HUES64 (cell line): ENCODE measurements at regions not wholly inside any gene's neighbourhood (a gene's known extent, or its start where the extent isn't known, plus 50 kb on each side); places are given as distances from the start of the nearest gene placed in this dataset.

Experiments
- H3K27ac ChIP-seq: 2 replicates; pipeline ENCODE4 v1.7.0; 2013; ENCODE audit warnings: low read depth, low read length, inconsistent platforms
- H3K27me3 ChIP-seq: 2 replicates; pipeline ENCODE4 v1.6.1; 2013; ENCODE audit warnings: mild to moderate bottlenecking, low read length; ENCODE audit not compliant: insufficient read depth
- H3K36me3 ChIP-seq: 2 replicates; pipeline ENCODE4 v1.6.1; 2013; ENCODE audit warnings: mild to moderate bottlenecking, low read length; ENCODE audit not compliant: insufficient read depth
- H3K4me1 ChIP-seq: 2 replicates; pipeline ENCODE4 v1.6.1; 2013; ENCODE audit warnings: mild to moderate bottlenecking, low read length, moderate library complexity; ENCODE audit not compliant: insufficient read depth
- H3K4me3 ChIP-seq: 2 replicates; pipeline ENCODE4 v1.5.1; 2013; ENCODE audit warnings: mild to moderate bottlenecking, low read length, moderate library complexity
- H3K9ac ChIP-seq: 2 replicates; pipeline ENCODE4 v1.6.1; 2013; ENCODE audit warnings: mild to moderate bottlenecking, low read depth, low read length
- H3K9me3 ChIP-seq: 2 replicates; pipeline ENCODE4 v1.6.1; 2013; ENCODE audit warnings: low read depth, low read length; ENCODE audit not compliant: insufficient read depth
- WGBS: fragments of 150-250, 120-280 bp; methylation state at CpG from one replicate; pipeline ENCODE4 v1.1.7; 2013; ENCODE audit warnings: missing lambda C conversion rate; 5-methylcytosine and 5-hydroxymethylcytosine counted together

- WGBS, result 82% methylated on average over 3 of the region's 3 CpGs
Observed at GRCh38 chr1:204736836-204737235, 51.3 kb upstream of the LRRN2 start.

GRCh38 chr1:204738506-204738905 is 53.0 kb upstream of the LRRN2 start:
- no CpG with 5 or more reads among the region's 1 CpG for WGBS
- Histone ChIP-seq H3K27me3 (0 out of 2 replicates have a peak, but pooled peaks cover 4% of the 10 kb centered on the region), H3K36me3 (no peaks in the 10 kb centered on the region), H3K27ac (no peak overlapping the region), H3K9me3 (peaks cover 13% of the 10 kb centered on the region), H3K9ac (no peak overlapping the region), H3K4me3 (no peak overlapping the region), H3K4me1 (no peaks in the 10 kb centered on the region)

More at GRCh38 chr1:204736836-204737235, 51.3 kb upstream of the LRRN2 start:
- no peak overlapping the region for H3K9ac ChIP-seq
- H3K27me3 ChIP-seq, result 0 out of 2 replicates have a peak, but pooled peaks cover 4% of the 10 kb centered on the region
- no peak overlapping the region for H3K4me3 ChIP-seq
- H3K9me3 ChIP-seq, result peaks cover 13% of the 10 kb centered on the region
- no peak overlapping the region for H3K27ac ChIP-seq
- H3K4me1 ChIP-seq, result peaks cover 3% of the 10 kb centered on the region; the same call in 1 of the 2 replicates
- H3K36me3 ChIP-seq, result no peaks in the 10 kb centered on the region

GRCh38 chr1:204740354-204740753 is 54.8 kb upstream of the LRRN2 start:
- H3K36me3 ChIP-seq, result no peaks in the 10 kb centered on the region
- no peaks in the 10 kb centered on the region for H3K27me3 ChIP-seq
- H3K4me1 ChIP-seq, result no peaks in the 10 kb centered on the region
- H3K4me3 ChIP-seq, result no peak overlapping the region
- H3K9me3 ChIP-seq, result peaks cover 13% of the 10 kb centered on the region
- no peak overlapping the region for H3K9ac ChIP-seq
- H3K27ac ChIP-seq, result no peak overlapping the region

- no peaks in the 10 kb centered on the region for H3K27me3 ChIP-seq
Observed at GRCh38 chr1:204741440-204741839, 55.9 kb upstream of the LRRN2 start.

GRCh38 chr1:204742676-204743251 is 57.2 kb upstream of the LRRN2 start:
- Histone ChIP-seq H3K27me3 (no peaks in the 10 kb centered on the region), H3K9me3 (peaks cover 13% of the 10 kb centered on the region), H3K36me3 (no peaks in the 10 kb centered on the region), H3K9ac (no peak overlapping the region), H3K4me1 (no peaks in the 10 kb centered on the region), H3K27ac (no peak overlapping the region), H3K4me3 (no peak overlapping the region)
- WGBS, result 90% methylated on average over 8 of the region's 8 CpGs

More at GRCh38 chr1:204741440-204741839, 55.9 kb upstream of the LRRN2 start:
- Histone ChIP-seq H3K9ac (no peak overlapping the region), H3K9me3 (peaks cover 13% of the 10 kb centered on the region), H3K4me3 (no peak overlapping the region), H3K27ac (no peak overlapping the region), H3K36me3 (no peaks in the 10 kb centered on the region), H3K4me1 (no peaks in the 10 kb centered on the region)
- 92% methylated on average over 1 of the region's 1 CpG for WGBS

GRCh38 chr1:204744107-204744779 is 58.7 kb upstream of the LRRN2 start:
- H3K4me3 ChIP-seq, result no peak overlapping the region
- no peak overlapping the region for H3K27ac ChIP-seq
- WGBS, result 93% methylated on average over 7 of the region's 7 CpGs
- no peaks in the 10 kb centered on the region for H3K36me3 ChIP-seq
- H3K4me1 ChIP-seq, result no peaks in the 10 kb centered on the region
- H3K9ac ChIP-seq, result no peak overlapping the region
- no peaks in the 10 kb centered on the region for H3K9me3 ChIP-seq
- H3K27me3 ChIP-seq, result no peaks in the 10 kb centered on the region

- no peaks in the 10 kb centered on the region for H3K36me3 ChIP-seq
- no peak overlapping the region for H3K27ac ChIP-seq
- peaks cover 11% of the 10 kb centered on the region; the same call in 1 of the 2 replicates for H3K4me1 ChIP-seq
- H3K4me3 ChIP-seq, result no peak overlapping the region
- H3K27me3 ChIP-seq, result no peaks in the 10 kb centered on the region
- H3K9me3 ChIP-seq, result no peaks in the 10 kb centered on the region
- H3K9ac ChIP-seq, result no peak overlapping the region
Observed at GRCh38 chr1:204746838-204747442, 61.4 kb upstream of the LRRN2 start.

GRCh38 chr1:204751480-204751879 is 65.9 kb upstream of the LRRN2 start:
- no peak overlapping the region for H3K9ac ChIP-seq
- peaks cover 11% of the 10 kb centered on the region; the same call in 1 of the 2 replicates for H3K4me1 ChIP-seq
- no peaks in the 10 kb centered on the region for H3K36me3 ChIP-seq
- 47% methylated on average over 6 of the region's 6 CpGs for WGBS
- no peaks in the 10 kb centered on the region for H3K9me3 ChIP-seq
- H3K27me3 ChIP-seq, result no peaks in the 10 kb centered on the region
- H3K27ac ChIP-seq, result no peak overlapping the region
- H3K4me3 ChIP-seq, result no peak overlapping the region

- Histone ChIP-seq H3K9ac (no peak overlapping the region), H3K4me3 (no peak overlapping the region), H3K27ac (no peak overlapping the region), H3K9me3 (no peaks in the 10 kb centered on the region), H3K36me3 (no peaks in the 10 kb centered on the region), H3K4me1 (peaks cover 11% of the 10 kb centered on the region; the same call in 1 of the 2 replicates), H3K27me3 (no peaks in the 10 kb centered on the region)
- 83% methylated on average over 24 of the region's 24 CpGs for WGBS
Observed at GRCh38 chr1:204751883-204752687, 66.5 kb upstream of the LRRN2 start.

GRCh38 chr1:204752688-204753040 is 67.1 kb upstream of the LRRN2 start:
- no peak overlapping the region for H3K27ac ChIP-seq
- no peaks in the 10 kb centered on the region for H3K9me3 ChIP-seq
- H3K9ac ChIP-seq, result no peak overlapping the region
- H3K4me1 ChIP-seq, result peaks cover 11% of the 10 kb centered on the region; the same call in 1 of the 2 replicates
- H3K27me3 ChIP-seq, result no peaks in the 10 kb centered on the region
- WGBS, result 93% methylated on average over 6 of the region's 6 CpGs
- H3K4me3 ChIP-seq, result no peak overlapping the region
- no peaks in the 10 kb centered on the region for H3K36me3 ChIP-seq

- whole genome bisulfite sequencing, result 91% methylated on average over 6 of the region's 6 CpGs
- Histone ChIP-seq H3K27me3 (no peaks in the 10 kb centered on the region), H3K4me1 (peaks cover 11% of the 10 kb centered on the region; the same call in 1 of the 2 replicates), H3K4me3 (no peak overlapping the region), H3K36me3 (no peaks in the 10 kb centered on the region), H3K9me3 (no peaks in the 10 kb centered on the region), H3K9ac (no peak overlapping the region), H3K27ac (no peak overlapping the region)
Observed at GRCh38 chr1:204754821-204755220, 69.3 kb upstream of the LRRN2 start.
